ENCODE measurements at regions not wholly inside any gene's neighbourhood (a gene's known extent, or its start where the extent isn't known, plus 50 kb on each side); places are given as distances from the start of the nearest gene placed in this dataset.

DNA sequence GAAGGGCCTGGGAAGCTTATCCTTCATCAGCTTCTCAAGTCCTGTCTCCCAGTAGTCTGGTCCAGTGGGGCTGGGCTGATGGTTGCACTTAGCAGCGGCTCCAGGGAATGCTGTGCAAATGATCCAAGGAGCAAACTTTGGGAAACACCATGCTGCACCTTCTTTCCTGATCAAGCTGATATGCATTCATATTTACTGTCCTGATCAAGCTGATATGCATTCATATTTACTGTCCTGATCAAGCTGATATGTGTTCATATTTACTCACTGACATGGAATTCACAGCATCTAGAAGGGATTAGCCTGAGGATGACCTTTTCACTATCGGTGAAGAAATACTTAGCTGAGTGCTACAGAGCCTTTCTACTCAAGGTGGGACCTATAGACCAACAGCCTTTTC is 330.7 kb downstream of the BMPER start:
- Histone ChIP-seq H3K18ac (ENCODE audit: low read length) (no peak overlapping the region), H4K91ac (ENCODE audit: low read depth, low read length, poor library complexity) (no peak overlapping the region), H3K27ac (replicated peaks; ENCODE audit: low read length) (no peak overlapping the region), H2BK12ac (ENCODE audit: low read length) (no peak overlapping the region), H3K4me3 (ENCODE audit: low read length in 2 of 2) (no peak overlapping the region), H2BK15ac (ENCODE audit: low read length) (no peak overlapping the region), H2BK120ac (ENCODE audit: low read depth, low read length) (no peak overlapping the region), H3K14ac (ENCODE audit: low read length) (no peak overlapping the region), H3K23ac (ENCODE audit: low read depth, low read length, poor library complexity) (no peak overlapping the region), H3K4ac (ENCODE audit: low read length) (no peak overlapping the region), H3K9ac (ENCODE audit: low read depth, low read length, poor library complexity) (no peak overlapping the region), H3K27me3 (ENCODE audit: control insufficient read depth in 3 of 3, insufficient read depth in 3 of 3, low read depth in 1 of 3, low read length in 3 of 3) (no peaks in the 10 kb centered on the region), H4K8ac (ENCODE audit: low read depth, low read length) (no peak overlapping the region), H3K36me3 (replicated peaks in 1 of 2; ENCODE audit: control insufficient read depth in 2 of 2, insufficient read depth in 2 of 2, low read length in 2 of 2) (no peaks in the 10 kb centered on the region), H3K79me1 (ENCODE audit: low read depth, low read length) (no peaks in the 10 kb centered on the region), H3K4me1 (ENCODE audit: control insufficient read depth in 2 of 2, insufficient read depth in 1 of 2, low read depth in 1 of 2, low read length in 2 of 2) (no peaks in the 10 kb centered on the region), H2AK5ac (ENCODE audit: low read depth, low read length) (no peak overlapping the region), H3K9me3 (replicated peaks in 1 of 2; ENCODE audit: control insufficient read depth in 2 of 2, insufficient read depth in 1 of 2, low read depth in 1 of 2, low read length in 2 of 2) (no peaks in the 10 kb centered on the region), H3K4me2 (ENCODE audit: insufficient read depth, low read length, poor library complexity, severe bottlenecking) (no peak overlapping the region), H2AFZ (ENCODE audit: low read length) (no peak overlapping the region), H2BK5ac (ENCODE audit: low read length) (no peak overlapping the region)
- WGBS, 2 donors (ENCODE audit: extremely low coverage in 2 of 2, insufficient read length in 2 of 2, insufficient replicate concordance in 1 of 2) = no CpG with 5 or more reads among the region's 2 CpGs
- no peak for DNase-seq (ENCODE audit: low spot score)

DNA sequence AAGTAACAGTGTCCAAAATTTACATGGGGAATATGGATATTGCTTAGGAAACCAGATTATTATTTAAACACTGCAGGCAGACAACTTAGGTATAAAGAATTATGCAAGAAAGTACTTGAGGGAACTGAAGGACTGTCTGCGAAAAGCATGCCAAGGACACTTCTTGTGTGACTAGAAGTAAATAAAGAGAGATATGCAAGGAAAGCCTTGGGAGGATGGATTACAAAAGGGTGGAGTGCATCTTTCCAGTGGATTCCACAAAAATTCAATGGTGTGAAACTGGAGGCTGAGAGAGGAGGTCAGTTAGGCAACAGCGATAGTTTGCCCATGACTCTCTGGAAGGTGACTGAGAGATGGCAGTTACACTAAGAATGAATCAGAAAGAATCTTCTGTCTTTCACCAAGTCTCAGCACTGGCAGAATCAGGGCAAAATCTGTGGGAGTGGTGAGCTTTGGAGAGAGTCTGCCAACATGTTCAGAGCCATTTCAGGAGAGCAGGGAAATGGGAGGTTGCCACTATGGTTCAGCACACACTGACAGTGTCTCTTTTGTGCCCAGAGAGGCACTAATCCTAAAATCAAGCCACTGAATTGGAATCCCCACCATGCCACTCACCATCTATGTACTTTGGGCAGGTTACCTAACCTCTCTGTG is 331.6 kb downstream of the BMPER start:
- H3K4me3 ChIP-seq (ENCODE audit: low read length in 2 of 2) = no peak overlapping the region
- H2AK5ac ChIP-seq (ENCODE audit: low read depth, low read length) = no peak overlapping the region
- no peak overlapping the region for H2AFZ ChIP-seq (ENCODE audit: low read length)
- no peaks in the 10 kb centered on the region for H3K36me3 ChIP-seq (replicated peaks in 1 of 2; ENCODE audit: control insufficient read depth in 2 of 2, insufficient read depth in 2 of 2, low read length in 2 of 2)
- H4K8ac ChIP-seq (ENCODE audit: low read depth, low read length) = no peak overlapping the region
- no peaks in the 10 kb centered on the region for H3K9me3 ChIP-seq (replicated peaks in 1 of 2; ENCODE audit: control insufficient read depth in 2 of 2, insufficient read depth in 1 of 2, low read depth in 1 of 2, low read length in 2 of 2)
- no peak overlapping the region for H3K4me2 ChIP-seq (ENCODE audit: insufficient read depth, low read length, poor library complexity, severe bottlenecking)
- H3K14ac ChIP-seq (ENCODE audit: low read length) = no peak overlapping the region
- WGBS, 2 donors (ENCODE audit: extremely low coverage in 2 of 2, insufficient read length in 2 of 2, insufficient replicate concordance in 1 of 2) = no CpG with 5 or more reads among the region's 2 CpGs
- no peak overlapping the region for H3K9ac ChIP-seq (ENCODE audit: low read depth, low read length, poor library complexity)
- H2BK5ac ChIP-seq (ENCODE audit: low read length) = no peak overlapping the region
- DNase-seq (ENCODE audit: low spot score) = no peak
- no peak overlapping the region for H2BK120ac ChIP-seq (ENCODE audit: low read depth, low read length)
- H2BK15ac ChIP-seq (ENCODE audit: low read length) = no peak overlapping the region
- no peak overlapping the region for H3K4ac ChIP-seq (ENCODE audit: low read length)
- no peaks in the 10 kb centered on the region for H3K4me1 ChIP-seq (ENCODE audit: control insufficient read depth in 2 of 2, insufficient read depth in 1 of 2, low read depth in 1 of 2, low read length in 2 of 2)
- no peak overlapping the region for H4K91ac ChIP-seq (ENCODE audit: low read depth, low read length, poor library complexity)
- no peak overlapping the region for H3K27ac ChIP-seq (replicated peaks; ENCODE audit: low read length)
- H3K79me1 ChIP-seq (ENCODE audit: low read depth, low read length) = no peaks in the 10 kb centered on the region
- H3K27me3 ChIP-seq (ENCODE audit: control insufficient read depth in 3 of 3, insufficient read depth in 3 of 3, low read depth in 1 of 3, low read length in 3 of 3) = no peaks in the 10 kb centered on the region
- no peak overlapping the region for H2BK12ac ChIP-seq (ENCODE audit: low read length)
- H3K18ac ChIP-seq (ENCODE audit: low read length) = no peak overlapping the region
- no peak overlapping the region for H3K23ac ChIP-seq (ENCODE audit: low read depth, low read length, poor library complexity)

DNA sequence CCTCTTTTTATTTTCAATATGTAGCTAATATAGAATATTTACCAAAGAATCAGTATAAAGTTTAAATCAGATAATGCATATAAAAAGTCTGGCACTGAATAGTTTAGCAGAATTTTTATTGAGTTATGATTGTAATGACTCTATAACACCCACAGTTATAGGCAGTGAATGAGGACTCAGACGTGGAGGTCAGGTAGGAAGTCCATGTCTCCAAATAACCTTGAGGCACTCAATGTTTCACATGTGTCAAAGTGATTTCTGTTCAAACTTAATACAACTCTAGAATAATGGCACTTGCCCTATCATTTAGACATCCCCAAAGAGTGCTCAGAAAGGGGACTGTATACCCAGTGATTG is 332.1 kb downstream of the BMPER start:
- no peaks in the 10 kb centered on the region for H3K79me1 ChIP-seq (ENCODE audit: low read depth, low read length)
- no peak overlapping the region for H2BK12ac ChIP-seq (ENCODE audit: low read length)
- no peak overlapping the region for H3K4ac ChIP-seq (ENCODE audit: low read length)

DNA sequence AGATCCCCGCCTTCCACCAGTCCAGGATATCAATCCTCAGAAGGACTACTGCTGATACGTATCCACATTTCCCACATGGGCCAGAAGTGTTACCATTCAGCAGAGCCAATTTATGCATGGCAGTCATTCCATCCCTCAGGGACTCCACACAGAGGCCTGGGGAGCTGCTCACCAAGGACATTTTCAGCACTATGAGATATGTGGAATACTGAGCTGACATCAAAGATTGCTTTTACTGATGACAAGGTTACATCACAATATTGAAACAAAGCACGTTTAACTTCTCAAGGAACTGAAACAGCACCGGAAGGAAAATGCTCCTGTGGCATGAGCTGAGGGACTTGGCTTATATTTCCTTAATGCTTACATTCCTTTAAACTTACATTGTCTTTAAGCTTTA is 335.1 kb downstream of the BMPER start:
- Histone ChIP-seq H3K4me2 (ENCODE audit: insufficient read depth, low read length, poor library complexity, severe bottlenecking) (no peak overlapping the region), H3K9ac (ENCODE audit: low read depth, low read length, poor library complexity) (no peak overlapping the region), H2AK5ac (ENCODE audit: low read depth, low read length) (no peak overlapping the region), H3K27ac (replicated peaks; ENCODE audit: low read length) (no peak overlapping the region), H3K4ac (ENCODE audit: low read length) (no peak overlapping the region), H3K79me1 (ENCODE audit: low read depth, low read length) (no peaks in the 10 kb centered on the region), H3K27me3 (ENCODE audit: control insufficient read depth in 3 of 3, insufficient read depth in 3 of 3, low read depth in 1 of 3, low read length in 3 of 3) (no peaks in the 10 kb centered on the region), H3K4me1 (ENCODE audit: control insufficient read depth in 2 of 2, insufficient read depth in 1 of 2, low read depth in 1 of 2, low read length in 2 of 2) (no peaks in the 10 kb centered on the region), H3K14ac (ENCODE audit: low read length) (no peak overlapping the region), H3K36me3 (replicated peaks in 1 of 2; ENCODE audit: control insufficient read depth in 2 of 2, insufficient read depth in 2 of 2, low read length in 2 of 2) (no peaks in the 10 kb centered on the region), H4K8ac (ENCODE audit: low read depth, low read length) (no peak overlapping the region), H3K23ac (ENCODE audit: low read depth, low read length, poor library complexity) (no peak overlapping the region), H4K91ac (ENCODE audit: low read depth, low read length, poor library complexity) (no peak overlapping the region), H3K9me3 (replicated peaks in 1 of 2; ENCODE audit: control insufficient read depth in 2 of 2, insufficient read depth in 1 of 2, low read depth in 1 of 2, low read length in 2 of 2) (no peaks in the 10 kb centered on the region), H3K18ac (ENCODE audit: low read length) (no peak overlapping the region), H2BK12ac (ENCODE audit: low read length) (no peak overlapping the region), H3K4me3 (ENCODE audit: low read length in 2 of 2) (no peak overlapping the region), H2BK120ac (ENCODE audit: low read depth, low read length) (no peak overlapping the region), H2AFZ (ENCODE audit: low read length) (no peak overlapping the region), H2BK5ac (ENCODE audit: low read length) (no peak overlapping the region), H2BK15ac (ENCODE audit: low read length) (no peak overlapping the region)
- no CpG with 5 or more reads among the region's 4 CpGs for WGBS, 2 donors (ENCODE audit: extremely low coverage in 2 of 2, insufficient read length in 2 of 2, insufficient replicate concordance in 1 of 2)
- no peak for DNase-seq (ENCODE audit: low spot score)

More for the DNA sequence above, 332.1 kb downstream of the BMPER start:
- Histone ChIP-seq H3K18ac (ENCODE audit: low read length) (no peak overlapping the region), H3K23ac (ENCODE audit: low read depth, low read length, poor library complexity) (no peak overlapping the region), H2BK15ac (ENCODE audit: low read length) (no peak overlapping the region), H3K4me2 (ENCODE audit: insufficient read depth, low read length, poor library complexity, severe bottlenecking) (no peak overlapping the region), H4K91ac (ENCODE audit: low read depth, low read length, poor library complexity) (no peak overlapping the region), H3K14ac (ENCODE audit: low read length) (no peak overlapping the region), H2AFZ (ENCODE audit: low read length) (no peak overlapping the region), H3K4me1 (ENCODE audit: control insufficient read depth in 2 of 2, insufficient read depth in 1 of 2, low read depth in 1 of 2, low read length in 2 of 2) (no peaks in the 10 kb centered on the region), H2AK5ac (ENCODE audit: low read depth, low read length) (no peak overlapping the region), H4K8ac (ENCODE audit: low read depth, low read length) (no peak overlapping the region), H3K27ac (replicated peaks; ENCODE audit: low read length) (no peak overlapping the region), H3K36me3 (replicated peaks in 1 of 2; ENCODE audit: control insufficient read depth in 2 of 2, insufficient read depth in 2 of 2, low read length in 2 of 2) (no peaks in the 10 kb centered on the region), H2BK120ac (ENCODE audit: low read depth, low read length) (no peak overlapping the region), H2BK5ac (ENCODE audit: low read length) (no peak overlapping the region), H3K4me3 (ENCODE audit: low read length in 2 of 2) (no peak overlapping the region), H3K27me3 (ENCODE audit: control insufficient read depth in 3 of 3, insufficient read depth in 3 of 3, low read depth in 1 of 3, low read length in 3 of 3) (no peaks in the 10 kb centered on the region), H3K9me3 (replicated peaks in 1 of 2; ENCODE audit: control insufficient read depth in 2 of 2, insufficient read depth in 1 of 2, low read depth in 1 of 2, low read length in 2 of 2) (no peaks in the 10 kb centered on the region), H3K9ac (ENCODE audit: low read depth, low read length, poor library complexity) (no peak overlapping the region)
- WGBS, 2 donors (ENCODE audit: extremely low coverage in 2 of 2, insufficient read length in 2 of 2, insufficient replicate concordance in 1 of 2) = no CpG with 5 or more reads among the region's 1 CpG
- DNase-seq (ENCODE audit: low spot score) = no peak
